H1 (cell line): ENCODE measurements at regions not wholly inside any gene's neighbourhood (a gene's known extent, or its start where the extent isn't known, plus 50 kb on each side); places are given as distances from the start of the nearest gene placed in this dataset.

Experiments used
- CTBP2 ChIP-seq: IDR thresholded peaks from 2 replicates; pipeline ENCODE4 v1.7.0; 2011; ENCODE audit warnings: borderline replicate concordance, mild to moderate bottlenecking, moderate library complexity, mixed read lengths, low read length; ENCODE audit not compliant: insufficient read depth, insufficient read length
- HDAC6 ChIP-seq: IDR thresholded peaks from one replicate; pipeline ENCODE4 v1.7.1; 2012; ENCODE audit warnings: low read depth, mild to moderate bottlenecking, inconsistent platforms, low read length, moderate library complexity
- RXRA ChIP-seq: IDR thresholded peaks from 2 replicates; pipeline ENCODE4 v1.6.1; 2011; ENCODE audit warnings: low read depth, mild to moderate bottlenecking, low read length, moderate library complexity; ENCODE audit not compliant: insufficient read depth
- SP1 ChIP-seq: IDR thresholded peaks from 2 replicates; pipeline ENCODE4 v1.6.1; 2011; ENCODE audit warnings: low read depth, low read length
- TEAD4 ChIP-seq: IDR thresholded peaks from 2 replicates; pipeline ENCODE4 v1.6.1; 2012; ENCODE audit warnings: low read depth, low read length, inconsistent platforms, mixed read lengths
- TF ChIP-seq, protein P1 (sequence below): IDR thresholded peaks from 2 replicates; pipeline ENCODE4 v1.6.1; 2012; ENCODE audit warnings: inconsistent platforms

DNA sequence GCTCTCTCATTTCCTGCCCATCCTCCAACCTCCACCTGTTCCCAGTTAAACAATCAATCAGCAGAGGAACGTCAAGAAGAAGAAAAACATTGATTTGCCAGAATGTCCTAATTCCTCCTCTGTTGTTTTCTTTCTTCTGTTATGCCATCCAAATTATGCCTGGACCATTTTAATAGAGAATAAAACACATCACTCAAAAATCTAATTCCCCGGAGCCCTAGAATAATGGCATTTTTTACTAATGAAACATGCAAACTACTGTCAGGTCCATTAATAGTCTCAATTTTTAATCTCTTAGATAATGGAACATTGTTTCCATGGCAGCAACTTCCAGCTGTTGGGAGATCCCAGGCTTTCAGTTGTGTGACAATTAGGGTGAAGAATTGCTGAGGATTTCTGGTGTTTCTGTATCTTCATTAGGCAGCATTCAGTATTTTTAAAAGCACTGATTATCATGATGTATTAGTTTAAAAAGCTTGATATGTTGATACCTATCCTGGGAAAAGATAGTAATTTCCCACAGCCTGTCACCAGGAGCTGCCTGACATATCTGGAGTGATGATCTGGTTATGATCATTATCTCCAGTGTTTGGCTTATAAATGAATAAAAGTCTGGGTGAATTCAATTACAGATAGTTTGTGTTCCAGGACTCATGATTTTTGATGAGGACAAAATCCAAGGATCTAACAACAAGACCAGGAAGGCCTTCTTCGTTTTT, 209.8 kb downstream of the TPBG start (continued):
- no peak for TF ChIP-seq HDAC6
- no peak for TF ChIP-seq CTBP2
- no peak for TF ChIP-seq SP1
- TF ChIP-seq TEAD4, result no peak
- TF ChIP-seq, protein P1, sequence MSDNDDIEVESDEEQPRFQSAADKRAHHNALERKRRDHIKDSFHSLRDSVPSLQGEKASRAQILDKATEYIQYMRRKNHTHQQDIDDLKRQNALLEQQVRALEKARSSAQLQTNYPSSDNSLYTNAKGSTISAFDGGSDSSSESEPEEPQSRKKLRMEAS, result no peak
- no peak for TF ChIP-seq RXRA
- TF ChIP-seq, all 59 proteins: peak for 0
